RPMI7951 (cell line): ENCODE measurements at regions not wholly inside any gene's neighbourhood (a gene's known extent, or its start where the extent isn't known, plus 50 kb on each side); places are given as distances from the start of the nearest gene placed in this dataset.
"Not testable (repeated sequence)": the region's sequence is repeated elsewhere in the genome, so short reads cannot be mapped to it uniquely, and the experiment has no call there.

Experiments
- DNase-seq: peaks from one replicate; pipeline ENCODE4 v3.0.0-alpha.2; 2012; ENCODE audit warnings: low read depth

- no peak for DNase-seq
Observed at GRCh38 chr3:112765531-112765930, 81.1 kb downstream of the CD200R1L start.

- no peak for DNase-seq
Observed at GRCh38 chr3:112763258-112763657, 83.4 kb downstream of the CD200R1L start.

GRCh38 chr3:112761062-112761638, 85.5 kb downstream of the CD200R1L start:
- no peak for DNase-seq

- no peak for DNase-seq
Observed at GRCh38 chr3:112759681-112760080, 87.0 kb downstream of the CD200R1L start.

GRCh38 chr3:112759210-112759609, 87.5 kb downstream of the CD200R1L start:
- no peak for DNase-seq

- no peak for DNase-seq
Observed at GRCh38 chr3:112757197-112757596, 89.5 kb downstream of the CD200R1L start.

GRCh38 chr3:112755845-112756613, 90.6 kb downstream of the CD200R1L start:
- DNase-seq, result no peak

GRCh38 chr3:112755046-112755445, 91.6 kb downstream of the CD200R1L start:
- DNase-seq, result not testable (repeated sequence)

GRCh38 chr3:112751564-112752512, 94.8 kb downstream of the CD200R1L start:
- DNase-seq, result peak; percentile 46

GRCh38 chr3:112751061-112751460, 95.6 kb downstream of the CD200R1L start:
- no peak for DNase-seq

GRCh38 chr3:112747624-112748023, 99.0 kb downstream of the CD200R1L start:
- DNase-seq, result no peak

GRCh38 chr3:112746675-112747280, 99.9 kb downstream of the CD200R1L start:
- DNase-seq, result no peak

- no peak for DNase-seq
Observed at GRCh38 chr3:112745567-112746248, 101.0 kb downstream of the CD200R1L start.

GRCh38 chr3:112744825-112745566, 101.7 kb downstream of the CD200R1L start:
- no peak for DNase-seq

GRCh38 chr3:112744106-112744505, 102.6 kb downstream of the CD200R1L start:
- DNase-seq, result no peak

- no peak for DNase-seq
Observed at GRCh38 chr3:112742934-112743333, 102.0 kb upstream of the CCDC80 start.

GRCh38 chr3:112741983-112742382, 101.0 kb upstream of the CCDC80 start:
- DNase-seq, result no peak

- no peak for DNase-seq
Observed at GRCh38 chr3:112740835-112741234, 99.9 kb upstream of the CCDC80 start.

- no peak for DNase-seq
Observed at GRCh38 chr3:112739252-112739965, 98.5 kb upstream of the CCDC80 start.

GRCh38 chr3:112738366-112738765, 97.4 kb upstream of the CCDC80 start:
- DNase-seq, result no peak
